Transverse colon (tissue), 4 donors: ENCODE measurements at regions not wholly inside any gene's neighbourhood (a gene's known extent, or its start where the extent isn't known, plus 50 kb on each side); places are given as distances from the start of the nearest gene placed in this dataset.

ENCODE experiments used
- POLR2AphosphoS5 ChIP-seq, 3 donors: sonication (generic); formaldehyde crosslinking; IDR thresholded peaks; one replicate each; pipeline ENCODE4 v1.6.1; 2016; ENCODE audit warnings: antibody characterized with exemption in 3 of 3
- TF ChIP-seq, protein P1 (sequence below), 5 experiments: fragments of 200-600 bp in 3 of 5; fragments of 450-650 bp in 2 of 5; sonication (generic) in 3 of 5; IDR thresholded peaks; 1 replicate in 2 of 5; 2 replicates in 3 of 5; pipeline ENCODE4 v1.5.1; 2016 to 2017; ENCODE audit warnings: antibody characterized with exemption in 5 of 5, inconsistent platforms in 3 of 5, mild to moderate bottlenecking in 2 of 5, moderate library complexity in 1 of 5

DNA sequence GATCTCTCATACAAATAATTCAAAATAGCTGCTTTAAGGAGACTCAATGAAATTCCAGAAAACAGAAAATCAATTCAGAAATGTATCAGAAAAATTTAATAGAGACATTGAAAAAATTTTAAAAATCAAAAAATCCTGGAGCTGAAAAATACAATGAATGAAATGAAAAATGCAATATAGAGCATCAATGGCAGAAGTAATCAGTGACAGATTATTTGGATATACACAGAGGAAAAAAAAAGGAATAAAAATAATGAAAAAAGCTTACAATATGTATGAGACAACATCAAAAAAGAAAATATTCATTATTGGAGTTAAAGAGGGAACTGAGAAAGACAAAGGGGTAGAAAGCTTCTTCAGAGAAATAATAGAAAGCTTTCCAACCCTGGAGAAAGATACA, 122.9 kb upstream of the KLF14 start:
- TF ChIP-seq, protein P1, sequence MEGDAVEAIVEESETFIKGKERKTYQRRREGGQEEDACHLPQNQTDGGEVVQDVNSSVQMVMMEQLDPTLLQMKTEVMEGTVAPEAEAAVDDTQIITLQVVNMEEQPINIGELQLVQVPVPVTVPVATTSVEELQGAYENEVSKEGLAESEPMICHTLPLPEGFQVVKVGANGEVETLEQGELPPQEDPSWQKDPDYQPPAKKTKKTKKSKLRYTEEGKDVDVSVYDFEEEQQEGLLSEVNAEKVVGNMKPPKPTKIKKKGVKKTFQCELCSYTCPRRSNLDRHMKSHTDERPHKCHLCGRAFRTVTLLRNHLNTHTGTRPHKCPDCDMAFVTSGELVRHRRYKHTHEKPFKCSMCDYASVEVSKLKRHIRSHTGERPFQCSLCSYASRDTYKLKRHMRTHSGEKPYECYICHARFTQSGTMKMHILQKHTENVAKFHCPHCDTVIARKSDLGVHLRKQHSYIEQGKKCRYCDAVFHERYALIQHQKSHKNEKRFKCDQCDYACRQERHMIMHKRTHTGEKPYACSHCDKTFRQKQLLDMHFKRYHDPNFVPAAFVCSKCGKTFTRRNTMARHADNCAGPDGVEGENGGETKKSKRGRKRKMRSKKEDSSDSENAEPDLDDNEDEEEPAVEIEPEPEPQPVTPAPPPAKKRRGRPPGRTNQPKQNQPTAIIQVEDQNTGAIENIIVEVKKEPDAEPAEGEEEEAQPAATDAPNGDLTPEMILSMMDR (IDR thresholded peaks at IDR 0.05), result no peak
- TF ChIP-seq POLR2AphosphoS5 (IDR thresholded peaks at IDR 0.05), result no peak
